ENCODE measurements at regions not wholly inside any gene's neighbourhood (a gene's known extent, or its start where the extent isn't known, plus 50 kb on each side); places are given as distances from the start of the nearest gene placed in this dataset.

GRCh38 chr16:79697562-79698112, 97.1 kb upstream of the MAF start:
- Histone ChIP-seq H4K20me1 (ENCODE audit: control insufficient read depth, insufficient read depth, low read depth, low read length) (no peaks in the 10 kb centered on the region), H3K4me3 (ENCODE audit: low read length) (no peak overlapping the region), H3K79me2 (ENCODE audit: control insufficient read depth, low read length) (no peaks in the 10 kb centered on the region), H3K9me2 (replicated peaks; ENCODE audit: control insufficient read depth, low read length) (no peaks in the 10 kb centered on the region), H3K27ac (ENCODE audit: low read depth, low read length) (no peak overlapping the region), H3K36me3 (ENCODE audit: control insufficient read depth, low read length) (no peaks in the 10 kb centered on the region), H3K4me2 (ENCODE audit: low read length) (no peak overlapping the region), H3K9me3 (ENCODE audit: control insufficient read depth, insufficient read depth, low read length) (no peaks in the 10 kb centered on the region), H3F3A (ENCODE audit: control insufficient read depth, insufficient read depth) (no peaks in the 10 kb centered on the region), H3K27me3 (ENCODE audit: control insufficient read depth, low read length) (no peaks in the 10 kb centered on the region), H3K4me1 (ENCODE audit: control insufficient read depth, low read length) (no peaks in the 10 kb centered on the region)
- no peak for TF ChIP-seq EZH2phosphoT487 (IDR thresholded peaks at IDR 0.05; ENCODE audit: borderline replicate concordance, low read length)
- TF ChIP-seq CTCF (IDR thresholded peaks at IDR 0.05; ENCODE audit: low read depth, low read length, poor library complexity, severe bottlenecking): no peak

DNA sequence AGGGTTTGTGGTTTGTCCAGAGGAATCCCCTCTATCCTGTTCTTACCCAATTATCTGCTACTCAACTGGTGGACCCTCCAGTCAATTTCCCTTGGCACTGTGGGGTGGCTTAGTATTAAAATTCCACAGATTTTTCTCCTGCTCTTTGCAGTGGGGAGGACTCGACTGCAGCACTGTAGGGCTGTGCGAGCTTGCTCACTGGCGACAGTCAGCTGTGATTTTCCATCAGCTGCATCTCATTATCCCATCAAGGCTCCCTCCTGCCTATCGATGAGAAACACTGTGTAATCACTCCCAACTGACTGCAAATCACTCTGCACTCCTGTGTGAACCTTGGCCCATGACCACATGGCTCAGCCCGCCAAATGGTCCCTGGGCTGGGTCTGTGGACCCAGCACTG, 90.5 kb upstream of the MAF start:
- no peaks in the 10 kb centered on the region for H4K20me1 ChIP-seq (ENCODE audit: control insufficient read depth, insufficient read depth, low read depth, low read length)
- no peaks in the 10 kb centered on the region for H3K27me3 ChIP-seq (ENCODE audit: control insufficient read depth, low read length)
- H3K9me2 ChIP-seq (replicated peaks; ENCODE audit: control insufficient read depth, low read length): no peaks in the 10 kb centered on the region
- no peaks in the 10 kb centered on the region for H3K36me3 ChIP-seq (ENCODE audit: control insufficient read depth, low read length)
- H3K4me2 ChIP-seq (ENCODE audit: low read length): no peak overlapping the region
- no peaks in the 10 kb centered on the region for H3F3A ChIP-seq (ENCODE audit: control insufficient read depth, insufficient read depth)
- H3K27ac ChIP-seq (ENCODE audit: low read depth, low read length): no peak overlapping the region
- H3K4me1 ChIP-seq (ENCODE audit: control insufficient read depth, low read length): no peaks in the 10 kb centered on the region
- no peak overlapping the region for H3K4me3 ChIP-seq (ENCODE audit: low read length)
- no peak for TF ChIP-seq CTCF (IDR thresholded peaks at IDR 0.05; ENCODE audit: low read depth, low read length, poor library complexity, severe bottlenecking)
- TF ChIP-seq EZH2phosphoT487 (IDR thresholded peaks at IDR 0.05; ENCODE audit: borderline replicate concordance, low read length): no peak
- H3K79me2 ChIP-seq (ENCODE audit: control insufficient read depth, low read length): no peaks in the 10 kb centered on the region
- H3K9me3 ChIP-seq (ENCODE audit: control insufficient read depth, insufficient read depth, low read length): no peaks in the 10 kb centered on the region

GRCh38 chr16:79690159-79690558, 89.6 kb upstream of the MAF start:
- TF ChIP-seq EZH2phosphoT487 (IDR thresholded peaks at IDR 0.05; ENCODE audit: borderline replicate concordance, low read length): no peak
- TF ChIP-seq CTCF (IDR thresholded peaks at IDR 0.05; ENCODE audit: low read depth, low read length, poor library complexity, severe bottlenecking): no peak
- no peak overlapping the region for H3K4me3 ChIP-seq (ENCODE audit: low read length)
- H3K27ac ChIP-seq (ENCODE audit: low read depth, low read length): no peak overlapping the region

More at GRCh38 chr16:79690159-79690558, 89.6 kb upstream of the MAF start:
- H3F3A ChIP-seq (ENCODE audit: control insufficient read depth, insufficient read depth): no peaks in the 10 kb centered on the region
- no peaks in the 10 kb centered on the region for H3K27me3 ChIP-seq (ENCODE audit: control insufficient read depth, low read length)
- H3K9me2 ChIP-seq (replicated peaks; ENCODE audit: control insufficient read depth, low read length): no peaks in the 10 kb centered on the region
- no peaks in the 10 kb centered on the region for H4K20me1 ChIP-seq (ENCODE audit: control insufficient read depth, insufficient read depth, low read depth, low read length)
- no peaks in the 10 kb centered on the region for H3K79me2 ChIP-seq (ENCODE audit: control insufficient read depth, low read length)
- no peaks in the 10 kb centered on the region for H3K4me1 ChIP-seq (ENCODE audit: control insufficient read depth, low read length)
- no peak overlapping the region for H3K4me2 ChIP-seq (ENCODE audit: low read length)
- H3K36me3 ChIP-seq (ENCODE audit: control insufficient read depth, low read length): no peaks in the 10 kb centered on the region
- H3K9me3 ChIP-seq (ENCODE audit: control insufficient read depth, insufficient read depth, low read length): no peaks in the 10 kb centered on the region

All from DOHH2 (cell line).